ENCODE measurements at regions not wholly inside any gene's neighbourhood (a gene's known extent, or its start where the extent isn't known, plus 50 kb on each side); places are given as distances from the start of the nearest gene placed in this dataset.

- TF ChIP-seq JUND (IDR thresholded peaks at IDR 0.05; ENCODE audit: low read depth) = no peak
- in situ Hi-C loops (cut with HindIII; ENCODE audit: low pct_unique_long_range_greater_than_20kb, low sequenced_read_pairs) = no loop called here
- DNase-seq (ENCODE audit: low read depth in 1 of 2, low spot score in 1 of 2) = no peak
Measured at GRCh38 chr5:2886531-2886930, 135.1 kb upstream of the IRX2 start.

GRCh38 chr5:2883771-2884170, 132.3 kb upstream of the IRX2 start:
- in situ Hi-C loops (cut with HindIII; ENCODE audit: low pct_unique_long_range_greater_than_20kb, low sequenced_read_pairs) = no loop called here
- DNase-seq (ENCODE audit: low read depth in 1 of 2, low spot score in 1 of 2) = no peak

GRCh38 chr5:2879701-2880100, 128.2 kb upstream of the IRX2 start:
- in situ Hi-C loops (cut with HindIII; ENCODE audit: low pct_unique_long_range_greater_than_20kb, low sequenced_read_pairs) = no loop called here
- DNase-seq (ENCODE audit: low read depth in 1 of 2, low spot score in 1 of 2) = no peak

More at GRCh38 chr5:2883771-2884170, 132.3 kb upstream of the IRX2 start:
- no peak for TF ChIP-seq JUND (IDR thresholded peaks at IDR 0.05; ENCODE audit: low read depth)

DNA sequence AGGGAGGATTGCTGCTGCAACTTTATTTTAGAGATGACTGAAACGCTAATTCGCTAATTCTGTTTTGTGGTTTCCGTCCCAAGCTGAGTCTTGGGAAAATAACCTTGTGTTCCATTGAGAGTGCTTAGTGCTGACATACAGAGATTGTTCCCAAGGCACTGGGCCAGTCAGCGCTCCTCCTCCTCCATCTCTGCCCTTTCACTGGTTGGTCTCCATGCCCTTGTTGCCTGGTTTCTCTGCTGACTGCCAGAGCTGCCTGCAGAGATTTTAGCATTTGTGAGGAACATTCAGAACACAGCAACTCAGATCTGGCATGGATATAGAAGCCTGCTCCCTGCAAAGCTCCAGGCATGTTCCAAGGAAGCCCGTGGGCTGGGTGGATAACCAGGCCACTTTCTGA, 126.0 kb upstream of the IRX2 start:
- no peak for TF ChIP-seq JUND (IDR thresholded peaks at IDR 0.05; ENCODE audit: low read depth)
- no peak for DNase-seq (ENCODE audit: low read depth in 1 of 2, low spot score in 1 of 2)
- in situ Hi-C loops (cut with HindIII; ENCODE audit: low pct_unique_long_range_greater_than_20kb, low sequenced_read_pairs) = no loop called here

More at GRCh38 chr5:2879701-2880100, 128.2 kb upstream of the IRX2 start:
- no peak for TF ChIP-seq JUND (IDR thresholded peaks at IDR 0.05; ENCODE audit: low read depth)

GRCh38 chr5:2876183-2876582, 124.7 kb upstream of the IRX2 start:
- TF ChIP-seq JUND (IDR thresholded peaks at IDR 0.05; ENCODE audit: low read depth) = no peak

DNA sequence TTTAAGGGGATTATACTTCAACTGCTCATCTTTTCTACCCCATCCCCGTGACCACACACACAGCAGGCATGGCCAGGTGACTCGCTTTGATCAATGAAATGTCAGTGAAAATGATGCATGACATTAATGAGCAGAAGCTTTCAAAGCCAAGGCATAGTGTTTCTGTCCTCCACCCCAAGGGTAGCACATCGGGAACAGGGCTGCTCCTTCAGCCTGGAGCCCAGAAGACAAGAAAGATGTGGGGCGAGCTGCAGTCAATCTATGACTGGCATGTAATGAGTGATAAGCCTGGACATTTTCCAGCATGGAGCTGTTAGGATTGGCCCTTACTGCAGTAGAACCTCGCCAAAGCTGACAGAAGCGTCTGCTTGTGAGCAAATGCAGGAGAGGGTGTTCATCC, 122.6 kb upstream of the IRX2 start:
- no peak for DNase-seq (ENCODE audit: low read depth in 1 of 2, low spot score in 1 of 2)
- TF ChIP-seq JUND (IDR thresholded peaks at IDR 0.05; ENCODE audit: low read depth) = no peak
- in situ Hi-C loops (cut with HindIII; ENCODE audit: low pct_unique_long_range_greater_than_20kb, low sequenced_read_pairs) = no loop called here

More at GRCh38 chr5:2876183-2876582, 124.7 kb upstream of the IRX2 start:
- in situ Hi-C loops (cut with HindIII; ENCODE audit: low pct_unique_long_range_greater_than_20kb, low sequenced_read_pairs) = no loop called here
- DNase-seq (ENCODE audit: low read depth in 1 of 2, low spot score in 1 of 2) = no peak

DNA sequence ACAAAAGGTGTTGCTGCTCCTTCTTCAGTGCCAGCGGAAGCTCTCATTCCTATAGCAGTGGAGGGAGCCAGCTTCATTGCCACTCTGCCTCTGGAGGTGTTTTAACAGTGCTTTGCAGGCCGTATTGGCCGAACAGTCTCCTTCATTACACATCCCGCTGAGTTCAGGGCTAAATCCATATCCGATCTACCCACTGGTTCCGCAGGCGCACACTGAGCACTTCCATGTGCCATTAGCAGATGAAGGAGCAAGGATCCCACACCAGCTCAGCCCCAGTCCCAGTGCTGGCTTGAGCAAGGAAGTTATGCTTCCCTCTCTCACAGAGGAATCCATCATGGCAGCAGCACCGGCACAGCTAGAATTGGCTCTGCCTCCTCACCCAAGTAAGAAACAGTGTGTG, 121.2 kb upstream of the IRX2 start:
- in situ Hi-C loops (cut with HindIII; ENCODE audit: low pct_unique_long_range_greater_than_20kb, low sequenced_read_pairs) = no loop called here
- no peak for DNase-seq (ENCODE audit: low read depth in 1 of 2, low spot score in 1 of 2)
- TF ChIP-seq JUND (IDR thresholded peaks at IDR 0.05; ENCODE audit: low read depth) = no peak

DNA sequence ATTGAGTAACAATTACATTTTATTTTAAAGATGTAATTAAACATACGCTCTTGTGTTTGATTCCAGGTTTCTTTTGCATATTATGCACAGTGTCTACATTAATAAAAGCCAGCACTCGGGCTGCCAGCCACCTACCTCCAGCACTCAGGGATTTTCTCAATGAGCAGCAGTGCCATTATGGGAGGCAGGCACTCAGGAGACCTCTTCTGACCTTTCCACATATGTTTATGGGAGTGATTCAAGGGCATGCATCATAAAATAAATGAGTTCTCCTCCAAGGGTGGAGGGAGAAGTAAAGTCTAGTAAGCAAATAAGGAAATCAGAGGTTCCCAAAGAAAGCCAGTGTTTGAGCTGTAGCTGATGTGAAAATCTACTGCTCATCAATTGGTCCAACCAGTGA, 119.8 kb upstream of the IRX2 start:
- no peak for DNase-seq (ENCODE audit: low read depth in 1 of 2, low spot score in 1 of 2)
- in situ Hi-C loops (cut with HindIII; ENCODE audit: low pct_unique_long_range_greater_than_20kb, low sequenced_read_pairs) = no loop called here
- TF ChIP-seq JUND (IDR thresholded peaks at IDR 0.05; ENCODE audit: low read depth) = no peak

DNA sequence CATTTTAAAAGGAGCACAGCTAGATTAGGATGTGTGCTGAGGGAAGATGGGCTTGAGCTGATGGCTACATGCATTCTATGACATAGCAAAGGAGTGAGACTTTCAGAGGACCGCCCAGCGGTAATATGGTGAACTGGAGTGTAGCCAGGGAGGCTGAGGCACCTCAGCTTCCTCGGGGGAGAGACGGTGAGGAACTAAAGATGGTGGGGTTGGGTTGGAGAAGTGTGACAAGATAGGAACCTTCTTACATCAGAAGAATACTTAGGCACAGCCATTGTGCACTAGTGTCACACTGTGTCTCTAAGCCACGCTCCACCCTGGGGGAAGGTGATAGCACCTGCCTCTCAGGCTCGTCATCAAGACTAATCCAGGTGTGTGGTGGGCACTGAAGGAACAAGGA, 118.0 kb upstream of the IRX2 start:
- DNase-seq (ENCODE audit: low read depth in 1 of 2, low spot score in 1 of 2) = no peak
- no peak for TF ChIP-seq JUND (IDR thresholded peaks at IDR 0.05; ENCODE audit: low read depth)
- in situ Hi-C loops (cut with HindIII; ENCODE audit: low pct_unique_long_range_greater_than_20kb, low sequenced_read_pairs) = no loop called here

- no peak for TF ChIP-seq JUND (IDR thresholded peaks at IDR 0.05; ENCODE audit: low read depth)
- no peak for DNase-seq (ENCODE audit: low read depth in 1 of 2, low spot score in 1 of 2)
- in situ Hi-C loops (cut with HindIII; ENCODE audit: low pct_unique_long_range_greater_than_20kb, low sequenced_read_pairs) = no loop called here
Measured at GRCh38 chr5:2867373-2867933, 116.0 kb upstream of the IRX2 start.

GRCh38 chr5:2866662-2867372, 115.3 kb upstream of the IRX2 start:
- no peak for TF ChIP-seq JUND (IDR thresholded peaks at IDR 0.05; ENCODE audit: low read depth)
- no peak for DNase-seq (ENCODE audit: low read depth in 1 of 2, low spot score in 1 of 2)
- in situ Hi-C loops (cut with HindIII; ENCODE audit: low pct_unique_long_range_greater_than_20kb, low sequenced_read_pairs) = no loop called here

- in situ Hi-C loops (cut with HindIII; ENCODE audit: low pct_unique_long_range_greater_than_20kb, low sequenced_read_pairs) = no loop called here
- no peak for TF ChIP-seq JUND (IDR thresholded peaks at IDR 0.05; ENCODE audit: low read depth)
- DNase-seq (ENCODE audit: low read depth in 1 of 2, low spot score in 1 of 2) = no peak
Measured at GRCh38 chr5:2865856-2866255, 114.4 kb upstream of the IRX2 start.

DNA sequence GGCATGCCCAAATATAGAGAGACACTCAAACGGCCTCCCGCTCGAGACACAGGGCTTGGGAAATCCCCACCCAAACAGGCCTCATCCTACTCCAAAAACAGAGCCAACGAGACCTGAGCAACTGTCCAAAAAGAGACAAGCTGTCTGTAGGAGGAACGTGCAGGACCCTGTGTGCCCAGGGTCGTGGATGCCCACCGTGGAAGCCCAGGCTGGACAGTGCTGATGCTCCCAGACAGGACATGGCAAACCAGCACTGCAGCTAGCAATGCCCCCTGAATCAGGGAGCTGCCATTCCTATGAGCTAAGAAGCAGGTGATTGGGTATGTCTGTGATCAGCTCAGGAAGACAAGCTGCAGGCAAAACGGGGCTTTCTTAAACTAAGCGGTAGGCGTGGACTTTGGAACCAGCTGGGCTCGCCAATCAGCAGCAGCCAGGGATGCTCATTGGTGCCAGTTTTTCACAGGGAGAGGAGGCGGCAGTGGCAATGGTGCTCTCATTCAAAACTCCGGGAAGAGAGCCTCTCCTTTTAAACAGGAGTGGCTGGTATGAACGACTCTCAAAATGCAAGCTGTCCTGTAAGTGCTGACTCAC, 113.1 kb upstream of the IRX2 start:
- in situ Hi-C loops (cut with HindIII; ENCODE audit: low pct_unique_long_range_greater_than_20kb, low sequenced_read_pairs) = no loop called here
- no peak for TF ChIP-seq JUND (IDR thresholded peaks at IDR 0.05; ENCODE audit: low read depth)
- no peak for DNase-seq (ENCODE audit: low read depth in 1 of 2, low spot score in 1 of 2)

Measured in T47D (cell line).